AG04449 (cell line): ENCODE measurements at regions not wholly inside any gene's neighbourhood (a gene's known extent, or its start where the extent isn't known, plus 50 kb on each side); places are given as distances from the start of the nearest gene placed in this dataset.
"Not testable (repeated sequence)": the region's sequence is repeated elsewhere in the genome, so short reads cannot be mapped to it uniquely, and the experiment has no call there.

ENCODE experiments used
- CTCF ChIA-PET: fragments of 350-600 bp; formaldehyde crosslinking; extraction: SDS; loops from one replicate; lab custom pipeline; 2021; ENCODE audit warnings: antibody characterized with exemption; lab: Yijun Ruan, JAX
- POLR2A ChIA-PET: fragments of 400-600, 350-600 bp; formaldehyde crosslinking; extraction: SDS; loops from one replicate; lab custom pipeline; 2020; ENCODE audit warnings: antibody characterized with exemption, inconsistent platforms; lab: Yijun Ruan, JAX
- DNase-seq: peaks from one replicate; pipeline ENCODE4 v3.0.0-alpha.2; 2010; ENCODE audit warnings: low read depth, low spot score
- H3K4me3 ChIP-seq: 2 replicates; pipeline ENCODE4 v1.5.1; 2011; ENCODE audit warnings: low read depth, mild to moderate bottlenecking, control low read depth, low read length
- TF ChIP-seq, protein P1 (sequence below): IDR thresholded peaks from one replicate; pipeline ENCODE4 v1.5.1; 2011; ENCODE audit warnings: mild to moderate bottlenecking, moderate library complexity, low read length, control low read depth, inconsistent platforms; ENCODE audit not compliant: insufficient read depth; ENCODE audit errors: missing control alignments

DNA sequence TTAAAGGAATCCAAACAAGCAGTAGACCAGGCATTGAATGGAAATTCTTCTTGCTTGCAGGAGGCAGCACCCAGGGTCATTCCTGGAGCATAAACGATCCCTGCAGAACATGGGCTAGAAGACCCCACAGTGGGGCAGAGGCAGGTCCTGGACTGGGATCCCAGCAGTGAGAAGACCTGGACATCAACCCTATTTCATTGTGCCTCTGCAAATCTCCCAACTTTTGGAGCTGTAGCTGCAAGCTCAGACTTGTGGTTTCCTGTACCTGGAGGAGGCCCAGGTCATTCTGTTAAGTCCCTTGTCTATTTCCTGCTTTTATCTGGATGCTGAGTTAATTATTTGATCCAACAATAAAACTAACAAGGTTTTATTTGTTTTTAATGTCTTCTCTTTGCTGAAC, 61.7 kb downstream of the CALM1 start:
- TF ChIP-seq, protein P1, sequence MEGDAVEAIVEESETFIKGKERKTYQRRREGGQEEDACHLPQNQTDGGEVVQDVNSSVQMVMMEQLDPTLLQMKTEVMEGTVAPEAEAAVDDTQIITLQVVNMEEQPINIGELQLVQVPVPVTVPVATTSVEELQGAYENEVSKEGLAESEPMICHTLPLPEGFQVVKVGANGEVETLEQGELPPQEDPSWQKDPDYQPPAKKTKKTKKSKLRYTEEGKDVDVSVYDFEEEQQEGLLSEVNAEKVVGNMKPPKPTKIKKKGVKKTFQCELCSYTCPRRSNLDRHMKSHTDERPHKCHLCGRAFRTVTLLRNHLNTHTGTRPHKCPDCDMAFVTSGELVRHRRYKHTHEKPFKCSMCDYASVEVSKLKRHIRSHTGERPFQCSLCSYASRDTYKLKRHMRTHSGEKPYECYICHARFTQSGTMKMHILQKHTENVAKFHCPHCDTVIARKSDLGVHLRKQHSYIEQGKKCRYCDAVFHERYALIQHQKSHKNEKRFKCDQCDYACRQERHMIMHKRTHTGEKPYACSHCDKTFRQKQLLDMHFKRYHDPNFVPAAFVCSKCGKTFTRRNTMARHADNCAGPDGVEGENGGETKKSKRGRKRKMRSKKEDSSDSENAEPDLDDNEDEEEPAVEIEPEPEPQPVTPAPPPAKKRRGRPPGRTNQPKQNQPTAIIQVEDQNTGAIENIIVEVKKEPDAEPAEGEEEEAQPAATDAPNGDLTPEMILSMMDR, result no peak
- no peak for DNase-seq
- CTCF ChIA-PET, result no interaction called here
- H3K4me3 ChIP-seq, result no peak overlapping the region
- POLR2A ChIA-PET, result no interaction called here

DNA sequence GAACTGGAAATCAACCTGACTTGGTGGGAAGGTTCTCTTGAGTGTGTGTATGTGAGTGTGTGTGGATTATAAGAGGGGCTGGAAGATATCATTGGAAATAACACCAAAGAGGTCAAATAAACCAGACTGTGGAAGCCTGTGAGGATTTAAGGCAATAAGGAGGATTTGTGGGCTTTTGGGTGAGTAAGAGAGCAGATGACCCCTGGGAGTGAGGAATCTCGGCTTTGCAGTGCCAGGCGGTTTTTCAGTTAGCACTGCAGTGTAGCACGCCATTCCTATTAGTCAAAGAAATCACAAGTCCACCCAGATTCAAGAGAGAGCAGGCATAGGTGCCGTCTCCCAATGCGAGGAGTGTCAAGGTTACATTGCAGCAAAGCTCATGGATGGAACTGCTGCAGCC, 63.3 kb downstream of the CALM1 start:
- TF ChIP-seq, protein P1, result no peak
- ChIA-PET CTCF (interaction anchor here (0.8 kb wide), 1 partner anchor 9 kb away, joined by 3 read pairs; no protein-coding TSS in a partner anchor), POLR2A (no interaction called here)
- no peak overlapping the region for H3K4me3 ChIP-seq
- no peak for DNase-seq

DNA sequence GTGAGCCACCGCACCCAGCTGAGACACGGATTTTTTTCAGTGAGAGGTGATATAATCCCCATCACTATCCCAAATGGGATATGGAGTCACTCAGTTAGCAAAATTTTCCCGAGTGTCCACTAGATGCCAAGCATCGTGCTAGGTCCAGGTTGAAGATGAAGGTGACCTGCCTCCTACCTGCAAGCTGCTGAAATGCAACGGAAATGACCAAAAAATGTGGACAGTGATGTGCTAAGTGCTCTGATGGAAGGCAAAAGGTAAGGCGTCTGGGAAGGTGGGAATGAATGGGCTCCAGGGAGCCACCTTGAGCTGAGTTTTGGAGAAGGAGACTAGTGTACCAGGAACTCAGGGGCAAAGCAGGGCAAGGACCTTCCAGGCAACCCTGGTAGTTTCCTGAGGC, 64.6 kb downstream of the CALM1 start:
- no peak overlapping the region for H3K4me3 ChIP-seq
- ChIA-PET POLR2A (no interaction called here), CTCF (no interaction called here)
- TF ChIP-seq, protein P1, result no peak
- DNase-seq, result no peak

DNA sequence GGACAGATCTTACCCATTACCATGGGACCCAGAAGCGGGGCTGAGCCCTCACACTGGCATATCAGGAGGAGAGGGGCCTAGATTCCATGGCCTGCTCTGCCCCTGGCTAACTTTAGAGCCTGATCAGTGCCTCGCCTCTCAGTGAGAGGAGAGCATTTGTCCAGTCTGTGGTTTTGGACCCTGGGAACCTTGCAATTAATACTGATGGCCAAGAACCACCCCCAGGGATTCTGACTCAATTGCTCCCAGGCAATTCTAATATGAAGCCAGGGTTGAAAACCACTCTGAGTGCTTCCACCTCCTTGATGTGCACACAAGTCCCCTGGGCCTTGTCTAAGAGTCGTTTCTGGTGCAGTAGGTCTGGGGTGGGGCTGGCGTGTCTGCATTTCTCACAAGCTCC, 67.7 kb downstream of the CALM1 start:
- no peak overlapping the region for H3K4me3 ChIP-seq
- DNase-seq, result no peak
- ChIA-PET POLR2A (no interaction called here), CTCF (no interaction called here)
- TF ChIP-seq, protein P1, result no peak

DNA sequence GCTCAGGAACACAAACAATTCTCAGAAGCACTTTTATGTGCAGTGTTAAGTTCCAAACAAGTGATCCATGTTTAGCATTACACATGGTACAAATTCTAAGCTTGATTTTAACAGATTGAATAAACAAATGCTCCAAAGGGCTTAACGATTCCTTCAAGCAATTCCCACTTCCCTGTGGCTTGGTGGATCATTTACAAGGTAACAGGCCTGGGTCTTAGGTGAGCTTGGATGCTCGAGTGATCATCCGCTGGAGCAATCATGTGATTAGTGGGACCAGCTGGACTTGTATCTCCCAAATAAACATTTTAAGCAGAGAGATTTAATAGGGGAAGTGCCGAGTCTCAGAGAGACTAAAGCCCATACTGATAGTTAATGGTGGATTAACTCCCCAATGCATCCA, 70.7 kb downstream of the CALM1 start:
- ChIA-PET POLR2A (no interaction called here), CTCF (no interaction called here)
- TF ChIP-seq, protein P1, result no peak
- DNase-seq, result no peak
- no peak overlapping the region for H3K4me3 ChIP-seq

DNA sequence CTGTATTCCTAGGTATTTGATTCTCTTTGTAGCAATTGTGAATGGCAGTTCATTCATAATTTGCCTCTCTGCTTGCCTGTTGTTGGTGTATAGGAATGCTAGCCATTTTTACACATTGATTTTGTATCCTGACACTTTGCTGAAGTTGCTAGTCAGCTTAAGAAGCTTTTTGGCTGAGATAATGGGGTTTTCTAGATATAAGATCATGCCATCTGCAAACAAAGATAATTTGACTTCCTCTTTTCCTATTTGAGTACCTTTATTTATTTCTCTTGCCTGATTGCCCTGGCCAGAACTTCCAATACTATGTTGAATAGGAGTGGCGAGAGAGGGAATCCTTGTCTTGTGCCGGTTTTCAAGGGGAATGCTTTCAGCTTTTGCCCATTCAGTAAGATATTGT, 72.6 kb downstream of the CALM1 start:
- H3K4me3 ChIP-seq, CTCF ChIA-PET, POLR2A ChIA-PET, DNase-seq: not testable (repeated sequence)

DNA sequence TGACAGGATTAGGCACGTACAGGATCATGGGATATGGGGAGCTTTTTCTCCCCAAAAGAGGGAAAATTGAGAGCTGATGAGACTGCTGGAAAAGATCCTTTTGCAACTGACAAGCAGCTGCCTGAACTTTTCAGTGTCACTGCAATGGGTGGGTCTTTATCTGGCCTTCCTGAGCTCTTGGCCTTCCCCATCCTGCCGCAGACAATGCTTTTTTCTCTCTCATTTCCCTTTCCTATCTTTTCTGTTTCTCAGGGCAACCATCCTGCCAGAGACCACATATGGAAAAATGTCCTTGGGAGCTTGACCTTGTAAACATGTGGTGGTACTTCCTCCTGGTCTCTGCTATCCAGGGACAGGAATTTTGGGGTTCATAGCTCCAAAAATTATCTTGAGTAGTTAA, 75.8 kb downstream of the CALM1 start:
- H3K4me3 ChIP-seq, result no peak overlapping the region
- TF ChIP-seq, protein P1, result no peak
- POLR2A ChIA-PET, result no interaction called here
- CTCF ChIA-PET, result no interaction called here
- no peak for DNase-seq
